Neutrophil (primary cell): ENCODE measurements at regions not wholly inside any gene's neighbourhood (a gene's known extent, or its start where the extent isn't known, plus 50 kb on each side); places are given as distances from the start of the nearest gene placed in this dataset.

Source experiments
- H3K27ac ChIP-seq: fragments of 200-600 bp; sonication (generic); 2 replicates; pipeline ENCODE4 v1.5.1; 2016; ENCODE audit warnings: mild to moderate bottlenecking, moderate library complexity
- H3K27me3 ChIP-seq: fragments of 200-600 bp; sonication (generic); 2 replicates; pipeline ENCODE4 v1.6.0; 2016; ENCODE audit warnings: mild to moderate bottlenecking
- H3K36me3 ChIP-seq: fragments of 200-600 bp; sonication (generic); 2 replicates; pipeline ENCODE4 v1.5.1; 2017
- H3K4me1 ChIP-seq, 2 experiments: fragments of 200-600 bp in 1 of 2; sonication (generic) in 1 of 2; 1 replicate in 1 of 2; 2 replicates in 1 of 2; pipeline versions ENCODE4 v1.5.1 to v1.6.1; 2013 to 2016; ENCODE audit warnings: low read depth in 1 of 2, low read length in 1 of 2, mild to moderate bottlenecking in 1 of 2, moderate library complexity in 1 of 2; ENCODE audit not compliant: control insufficient read depth in 1 of 2, insufficient read depth in 1 of 2
- H3K4me3 ChIP-seq, 2 experiments: fragments of 200-600 bp in 1 of 2; sonication (generic) in 1 of 2; 1 replicate in 1 of 2; 2 replicates in 1 of 2; pipeline ENCODE4 v1.5.1; 2013 to 2016; ENCODE audit warnings: low read depth in 1 of 2, low read length in 1 of 2, mild to moderate bottlenecking in 1 of 2, moderate library complexity in 1 of 2
- H3K9me3 ChIP-seq: fragments of 200-600 bp; sonication (generic); 2 replicates; pipeline ENCODE4 v1.5.1; 2016
- CTCF ChIP-seq: fragments of 200-600 bp; sonication (generic); IDR thresholded peaks from 2 replicates; pipeline ENCODE4 v1.5.1; 2016; ENCODE audit warnings: antibody characterized with exemption

GRCh38 chr2:161096336-161096735 is 63.9 kb upstream of the TANK start:
- Histone ChIP-seq H3K4me3 (no peak overlapping the region), H3K36me3 (no peaks in the 10 kb centered on the region), H3K4me1 (no peaks in the 10 kb centered on the region), H3K27ac (no peak overlapping the region), H3K27me3 (no peaks in the 10 kb centered on the region), H3K9me3 (no peaks in the 10 kb centered on the region)
- TF ChIP-seq CTCF = no peak

- Histone ChIP-seq H3K9me3 (no peaks in the 10 kb centered on the region), H3K36me3 (no peaks in the 10 kb centered on the region), H3K27ac (no peak overlapping the region), H3K4me1 (no peaks in the 10 kb centered on the region), H3K4me3 (no peak overlapping the region), H3K27me3 (no peaks in the 10 kb centered on the region)
- no peak for TF ChIP-seq CTCF
Measured at GRCh38 chr2:161097157-161097556, 63.1 kb upstream of the TANK start.

- Histone ChIP-seq H3K27ac (no peak overlapping the region), H3K36me3 (no peaks in the 10 kb centered on the region)
- TF ChIP-seq CTCF = no peak
Measured at GRCh38 chr2:161100211-161100895, 59.9 kb upstream of the TANK start.

GRCh38 chr2:161101406-161101805 is 58.8 kb upstream of the TANK start:
- Histone ChIP-seq H3K9me3 (no peaks in the 10 kb centered on the region), H3K4me3 (no peak overlapping the region), H3K36me3 (no peaks in the 10 kb centered on the region), H3K27me3 (no peaks in the 10 kb centered on the region), H3K27ac (no peak overlapping the region), H3K4me1 (no peaks in the 10 kb centered on the region)
- no peak for TF ChIP-seq CTCF

More at GRCh38 chr2:161100211-161100895, 59.9 kb upstream of the TANK start:
- Histone ChIP-seq H3K27me3 (no peaks in the 10 kb centered on the region), H3K4me3 (no peak overlapping the region), H3K9me3 (no peaks in the 10 kb centered on the region), H3K4me1 (no peaks in the 10 kb centered on the region)

GRCh38 chr2:161102770-161103450 is 57.3 kb upstream of the TANK start:
- no peaks in the 10 kb centered on the region for H3K9me3 ChIP-seq
- no peaks in the 10 kb centered on the region for H3K36me3 ChIP-seq
- H3K4me3 ChIP-seq = no peak overlapping the region
- H3K4me1 ChIP-seq = no peaks in the 10 kb centered on the region
- no peak overlapping the region for H3K27ac ChIP-seq
- no peak for TF ChIP-seq CTCF
- H3K27me3 ChIP-seq = no peaks in the 10 kb centered on the region
